ENCODE measurements at regions not wholly inside any gene's neighbourhood (a gene's known extent, or its start where the extent isn't known, plus 50 kb on each side); places are given as distances from the start of the nearest gene placed in this dataset.
"Not testable (repeated sequence)": the region's sequence is repeated elsewhere in the genome, so short reads cannot be mapped to it uniquely, and the experiment has no call there.

GRCh38 chr18:1805521-1805920 lies 765.8 kb downstream of the METTL4 start:
- no peak for DNase-seq (ENCODE audit: low spot score)
- FAIRE-seq, result no peak

GRCh38 chr18:1806884-1807615 lies 764.3 kb downstream of the METTL4 start:
- DNase-seq (ENCODE audit: low spot score) (no peak), FAIRE-seq (no peak)

GRCh38 chr18:1811282-1811681 lies 760.0 kb downstream of the METTL4 start:
- FAIRE-seq, result no peak

GRCh38 chr18:1825296-1825695 lies 746.0 kb downstream of the METTL4 start:
- FAIRE-seq (no peak), DNase-seq (ENCODE audit: low spot score) (no peak)

More at GRCh38 chr18:1811282-1811681, 760.0 kb downstream of the METTL4 start:
- DNase-seq (ENCODE audit: low spot score), result no peak

- FAIRE-seq, result no peak
These were observed 730.4 kb downstream of the METTL4 start for GRCh38 chr18:1840878-1841277.

GRCh38 chr18:1846640-1847039 lies 724.7 kb downstream of the METTL4 start:
- FAIRE-seq (peak; percentile 62), DNase-seq (ENCODE audit: low spot score) (peak; percentile 41)

More at GRCh38 chr18:1840878-1841277, 730.4 kb downstream of the METTL4 start:
- no peak for DNase-seq (ENCODE audit: low spot score)

GRCh38 chr18:1848716-1849115 lies 722.6 kb downstream of the METTL4 start:
- FAIRE-seq, result no peak
- DNase-seq (ENCODE audit: low spot score), result no peak

GRCh38 chr18:1849386-1849785 lies 721.9 kb downstream of the METTL4 start:
- no peak for DNase-seq (ENCODE audit: low spot score)
- FAIRE-seq, result no peak

- DNase-seq (ENCODE audit: low spot score), result not testable (repeated sequence)
These were observed 714.0 kb downstream of the METTL4 start for GRCh38 chr18:1857281-1857680.

GRCh38 chr18:1861473-1861872 lies 709.8 kb downstream of the METTL4 start:
- no peak for DNase-seq (ENCODE audit: low spot score)
- FAIRE-seq, result no peak

More at GRCh38 chr18:1857281-1857680, 714.0 kb downstream of the METTL4 start:
- not testable (repeated sequence) for FAIRE-seq

- DNase-seq (ENCODE audit: low spot score) (no peak), FAIRE-seq (no peak)
These were observed 705.4 kb downstream of the METTL4 start for GRCh38 chr18:1865869-1866268.

GRCh38 chr18:1872274-1872673 lies 699.0 kb downstream of the METTL4 start:
- FAIRE-seq (no peak), DNase-seq (ENCODE audit: low spot score) (no peak)

- FAIRE-seq (no peak), DNase-seq (ENCODE audit: low spot score) (no peak)
These were observed 696.1 kb downstream of the METTL4 start for GRCh38 chr18:1875219-1875618.

GRCh38 chr18:1884623-1885022 lies 686.7 kb downstream of the METTL4 start:
- no peak for DNase-seq (ENCODE audit: low spot score)

GRCh38 chr18:1891641-1892040 lies 679.7 kb downstream of the METTL4 start:
- DNase-seq (ENCODE audit: low spot score) (no peak), FAIRE-seq (no peak)

More at GRCh38 chr18:1884623-1885022, 686.7 kb downstream of the METTL4 start:
- no peak for FAIRE-seq

- no peak for FAIRE-seq
- no peak for DNase-seq (ENCODE audit: low spot score)
These were observed 679.1 kb downstream of the METTL4 start for GRCh38 chr18:1892191-1892590.

GRCh38 chr18:1895456-1896185 lies 675.7 kb downstream of the METTL4 start:
- FAIRE-seq, result no peak
- DNase-seq (ENCODE audit: low spot score), result no peak

- FAIRE-seq, result no peak
- no peak for DNase-seq (ENCODE audit: low spot score)
These were observed 664.9 kb downstream of the METTL4 start for GRCh38 chr18:1906421-1906820.

GRCh38 chr18:1907470-1908206 lies 663.7 kb downstream of the METTL4 start:
- no peak for DNase-seq (ENCODE audit: low spot score)
- no peak for FAIRE-seq

GRCh38 chr18:1914489-1914888 lies 656.8 kb downstream of the METTL4 start:
- FAIRE-seq, result no peak
- DNase-seq (ENCODE audit: low spot score), result peak; percentile 16

- no peak for FAIRE-seq
- DNase-seq (ENCODE audit: low spot score), result no peak
These were observed 654.3 kb downstream of the METTL4 start for GRCh38 chr18:1916869-1917523.

Data from RCC 7860 (cell line).